ENCODE measurements at regions not wholly inside any gene's neighbourhood (a gene's known extent, or its start where the extent isn't known, plus 50 kb on each side); places are given as distances from the start of the nearest gene placed in this dataset.
"Not testable (repeated sequence)": the region's sequence is repeated elsewhere in the genome, so short reads cannot be mapped to it uniquely, and the experiment has no call there.

GRCh38 chr2:226086190-226086589, 686.7 kb downstream of the NYAP2 start:
- Histone ChIP-seq H3K4me1 (ENCODE audit: control insufficient read depth in 4 of 4, insufficient read depth in 4 of 4, low read length in 3 of 4) (peaks cover 0 to 3% (median 0%) of the 10 kb centered on the region in 4 donors), H3K4me3 (ENCODE audit: low read depth in 1 of 3, low read length in 3 of 3) (no peak overlapping the region), H3K9me3 (ENCODE audit: control insufficient read depth in 4 of 4, low read length in 3 of 4) (no peaks in the 10 kb centered on the region), H3K27ac (ENCODE audit: low read depth in 1 of 2, low read length in 2 of 2) (no peak overlapping the region), H3K36me3 (ENCODE audit: control insufficient read depth in 4 of 4, insufficient read depth in 3 of 4, low read depth in 1 of 4, low read length in 3 of 4) (peaks cover 0 to 2% (median 0%) of the 10 kb centered on the region in 4 donors), H3K27me3 (ENCODE audit: control insufficient read depth in 4 of 4, insufficient read depth in 4 of 4, low read length in 3 of 4) (no peaks in the 10 kb centered on the region), H3K9ac (ENCODE audit: low read depth in 1 of 2, low read length in 2 of 2) (no peak overlapping the region)
- TF ChIP-seq NR2F2 (IDR thresholded peaks at IDR 0.05) (no peak), FOXA2 (IDR thresholded peaks at IDR 0.05) (no peak), TAF1 (conservative IDR thresholded peaks at IDR 0.05) (no peak), YY1 (IDR thresholded peaks at IDR 0.05) (no peak), HNF4G (IDR thresholded peaks at IDR 0.05) (no peak)
- no peak for DNase-seq (ENCODE audit: low spot score)
- WGBS, result 25% methylated on average over 1 of the region's 1 CpG

GRCh38 chr2:226085425-226085824, 685.9 kb downstream of the NYAP2 start:
- H3K27me3 ChIP-seq (ENCODE audit: control insufficient read depth in 4 of 4, insufficient read depth in 4 of 4, low read length in 3 of 4); H3K36me3 ChIP-seq (ENCODE audit: control insufficient read depth in 4 of 4, insufficient read depth in 3 of 4, low read depth in 1 of 4, low read length in 3 of 4); DNase-seq (ENCODE audit: low spot score); H3K9me3 ChIP-seq (ENCODE audit: control insufficient read depth in 4 of 4, low read length in 3 of 4); H3K9ac ChIP-seq (ENCODE audit: low read depth in 1 of 2, low read length in 2 of 2); H3K4me1 ChIP-seq (ENCODE audit: control insufficient read depth in 4 of 4, insufficient read depth in 4 of 4, low read length in 3 of 4); H3K4me3 ChIP-seq (ENCODE audit: low read depth in 1 of 3, low read length in 3 of 3); H3K27ac ChIP-seq (ENCODE audit: low read depth in 1 of 2, low read length in 2 of 2): not testable (repeated sequence)

- no peak overlapping the region for H3K4me3 ChIP-seq (ENCODE audit: low read depth in 1 of 3, low read length in 3 of 3)
Observed at GRCh38 chr2:226080334-226080733, 680.8 kb downstream of the NYAP2 start.

GRCh38 chr2:226079671-226080181, 680.2 kb downstream of the NYAP2 start:
- Histone ChIP-seq H3K27me3 (ENCODE audit: control insufficient read depth in 4 of 4, insufficient read depth in 4 of 4, low read length in 3 of 4) (no peaks in the 10 kb centered on the region), H3K36me3 (ENCODE audit: control insufficient read depth in 4 of 4, insufficient read depth in 3 of 4, low read depth in 1 of 4, low read length in 3 of 4) (no peaks in the 10 kb centered on the region), H3K9me3 (ENCODE audit: control insufficient read depth in 4 of 4, low read length in 3 of 4) (no peaks in the 10 kb centered on the region), H3K4me3 (ENCODE audit: low read depth in 1 of 3, low read length in 3 of 3) (no peak overlapping the region), H3K4me1 (ENCODE audit: control insufficient read depth in 4 of 4, insufficient read depth in 4 of 4, low read length in 3 of 4) (no peaks in the 10 kb centered on the region), H3K9ac (ENCODE audit: low read depth in 1 of 2, low read length in 2 of 2) (no peak overlapping the region), H3K27ac (ENCODE audit: low read depth in 1 of 2, low read length in 2 of 2) (no peak overlapping the region)
- no peak for DNase-seq (ENCODE audit: low spot score)
- TF ChIP-seq RXRA (IDR thresholded peaks at IDR 0.05), result no peak
- TF ChIP-seq HNF4A (conservative IDR thresholded peaks at IDR 0.05), result no peak
- TF ChIP-seq REST (IDR thresholded peaks at IDR 0.05), result no peak
- TF ChIP-seq HNF4G (IDR thresholded peaks at IDR 0.05), result no peak
- TF ChIP-seq EGR1 (IDR thresholded peaks at IDR 0.05; ENCODE audit: low read depth in 2 of 2), result no peak
- TF ChIP-seq ATF3 (IDR thresholded peaks at IDR 0.05), result no peak
- TF ChIP-seq ZBTB33 (IDR thresholded peaks at IDR 0.05), result no peak
- TF ChIP-seq GABPA (IDR thresholded peaks at IDR 0.05 in 1 of 2, conservative IDR thresholded peaks at IDR 0.05 in 1 of 2), result no peak
- no peak for TF ChIP-seq NR2F2 (IDR thresholded peaks at IDR 0.05)
- no peak for TF ChIP-seq FOXA2 (IDR thresholded peaks at IDR 0.05)
- no peak for TF ChIP-seq FOXA1 (IDR thresholded peaks at IDR 0.05)
- no peak for TF ChIP-seq YY1 (IDR thresholded peaks at IDR 0.05)
- TF ChIP-seq TAF1 (conservative IDR thresholded peaks at IDR 0.05), result no peak
- TF ChIP-seq CTCF (IDR thresholded peaks at IDR 0.05; ENCODE audit: low read depth, low read length, missing input control), result no peak

More at GRCh38 chr2:226080334-226080733, 680.8 kb downstream of the NYAP2 start:
- no peak for DNase-seq (ENCODE audit: low spot score)
- H3K4me1 ChIP-seq (ENCODE audit: control insufficient read depth in 4 of 4, insufficient read depth in 4 of 4, low read length in 3 of 4), result no peaks in the 10 kb centered on the region
- no peaks in the 10 kb centered on the region for H3K36me3 ChIP-seq (ENCODE audit: control insufficient read depth in 4 of 4, insufficient read depth in 3 of 4, low read depth in 1 of 4, low read length in 3 of 4)
- no peak overlapping the region for H3K27ac ChIP-seq (ENCODE audit: low read depth in 1 of 2, low read length in 2 of 2)
- no peaks in the 10 kb centered on the region for H3K27me3 ChIP-seq (ENCODE audit: control insufficient read depth in 4 of 4, insufficient read depth in 4 of 4, low read length in 3 of 4)
- no peak overlapping the region for H3K9ac ChIP-seq (ENCODE audit: low read depth in 1 of 2, low read length in 2 of 2)
- no peak for TF ChIP-seq GABPA (IDR thresholded peaks at IDR 0.05 in 1 of 2, conservative IDR thresholded peaks at IDR 0.05 in 1 of 2)
- no peak for TF ChIP-seq NR2F2 (IDR thresholded peaks at IDR 0.05)
- TF ChIP-seq TAF1 (conservative IDR thresholded peaks at IDR 0.05), result no peak
- TF ChIP-seq FOXA2 (IDR thresholded peaks at IDR 0.05), result no peak
- TF ChIP-seq SP1 (IDR thresholded peaks at IDR 0.05), result no peak
- TF ChIP-seq RAD21 (IDR thresholded peaks at IDR 0.05), result no peak
- TF ChIP-seq HNF4A (conservative IDR thresholded peaks at IDR 0.05), result no peak
- TF ChIP-seq JUND (IDR thresholded peaks at IDR 0.05), result no peak
- TF ChIP-seq MAX (IDR thresholded peaks at IDR 0.05), result no peak
- no peaks in the 10 kb centered on the region for H3K9me3 ChIP-seq (ENCODE audit: control insufficient read depth in 4 of 4, low read length in 3 of 4)

Data from liver (tissue), 8 donors.